HG03045 (cell line): ENCODE measurements at regions not wholly inside any gene's neighbourhood (a gene's known extent, or its start where the extent isn't known, plus 50 kb on each side); places are given as distances from the start of the nearest gene placed in this dataset.
"Not testable (repeated sequence)": the region's sequence is repeated elsewhere in the genome, so short reads cannot be mapped to it uniquely, and the experiment has no call there.

ENCODE experiments used
- ATAC-seq: cut with Tn5 transposase; IDR thresholded peaks from one replicate; pipeline ENCODE4 v1.9.1; 2021; ENCODE audit warnings: mild to moderate bottlenecking, moderate library complexity; ENCODE audit not compliant: unreplicated experiment

- ATAC-seq = no peak
Measured at GRCh38 chr5:17364987-17365810, 132.8 kb upstream of the TAF11L2 start.

- ATAC-seq = no peak
Measured at GRCh38 chr5:17365811-17366138, 132.3 kb upstream of the TAF11L2 start.

GRCh38 chr5:17367256-17367840, 130.7 kb upstream of the TAF11L2 start:
- ATAC-seq = no peak

- ATAC-seq = no peak
Measured at GRCh38 chr5:17370651-17371050, 127.4 kb upstream of the TAF11L2 start.

- ATAC-seq = no peak
Measured at GRCh38 chr5:17373406-17373805, 124.6 kb upstream of the TAF11L2 start.

- no peak for ATAC-seq
Measured at GRCh38 chr5:17373814-17374556, 124.0 kb upstream of the TAF11L2 start.

- no peak for ATAC-seq
Measured at GRCh38 chr5:17374973-17375742, 122.9 kb upstream of the TAF11L2 start.

GRCh38 chr5:17375886-17376285, 122.1 kb upstream of the TAF11L2 start:
- ATAC-seq = not testable (repeated sequence)

GRCh38 chr5:17378346-17378997, 119.6 kb upstream of the TAF11L2 start:
- no peak for ATAC-seq

- no peak for ATAC-seq
Measured at GRCh38 chr5:17379100-17379951, 118.7 kb upstream of the TAF11L2 start.

GRCh38 chr5:17381932-17382331, 116.1 kb upstream of the TAF11L2 start:
- ATAC-seq = no peak

GRCh38 chr5:17383526-17383925, 114.5 kb upstream of the TAF11L2 start:
- no peak for ATAC-seq

- ATAC-seq = no peak
Measured at GRCh38 chr5:17384181-17384580, 113.8 kb upstream of the TAF11L2 start.

- no peak for ATAC-seq
Measured at GRCh38 chr5:17388717-17389116, 109.3 kb upstream of the TAF11L2 start.

GRCh38 chr5:17394086-17394485, 103.9 kb upstream of the TAF11L2 start:
- no peak for ATAC-seq

GRCh38 chr5:17395106-17395880, 102.7 kb upstream of the TAF11L2 start:
- ATAC-seq = no peak

GRCh38 chr5:17396247-17396646, 101.8 kb upstream of the TAF11L2 start:
- peak; percentile 60 for ATAC-seq

GRCh38 chr5:17398431-17398830, 99.6 kb upstream of the TAF11L2 start:
- ATAC-seq = no peak
